Keratinocyte (primary cell): ENCODE measurements at regions not wholly inside any gene's neighbourhood (a gene's known extent, or its start where the extent isn't known, plus 50 kb on each side); places are given as distances from the start of the nearest gene placed in this dataset.
A peak's percentile ranks its signal among the peaks of the same experiment; 100 is the strongest.

Experiments used
- DNase-seq: peaks from one replicate; pipeline ENCODE4 v3.0.0-alpha.2; 2011; ENCODE audit warnings: low read depth, missing footprints, low spot score
- FAIRE-seq: peaks from 2 replicates; lab custom pipeline; 2011; peaks lifted over from hg19 to GRCh38; lab: Jason Lieb, UNC
- H2AFZ ChIP-seq: 2 replicates; pipeline ENCODE4 v1.6.0; 2012; ENCODE audit warnings: low read length, control low read depth, inconsistent platforms; ENCODE audit not compliant: control insufficient read depth
- H3K27ac ChIP-seq: 2 replicates; pipeline ENCODE4 v1.5.1; 2011; ENCODE audit warnings: low read length; ENCODE audit not compliant: control insufficient read depth, insufficient read depth
- H3K27me3 ChIP-seq: 3 replicates; pipeline ENCODE4 v1.6.0; 2011; ENCODE audit warnings: low read length; ENCODE audit not compliant: control insufficient read depth, insufficient read depth; ENCODE audit errors: extremely low read depth
- H3K36me3 ChIP-seq, 2 experiments: 2 replicates in 1 of 2; 3 replicates in 1 of 2; pipeline ENCODE4 v1.5.1; 2011; ENCODE audit warnings: low read length in 2 of 2, mild to moderate bottlenecking in 1 of 2; ENCODE audit not compliant: control insufficient read depth in 2 of 2, insufficient read depth in 2 of 2; ENCODE audit errors: extremely low read depth in 1 of 2
- H3K4me1 ChIP-seq: 3 replicates; pipeline ENCODE4 v1.5.1; 2011; ENCODE audit warnings: low read length; ENCODE audit not compliant: control insufficient read depth, insufficient read depth; ENCODE audit errors: extremely low read depth
- H3K4me2 ChIP-seq: 3 replicates; pipeline ENCODE4 v1.6.0; 2011; ENCODE audit warnings: low read depth, low read length; ENCODE audit not compliant: control insufficient read depth, insufficient read depth; ENCODE audit errors: extremely low read depth
- H3K4me3 ChIP-seq, 3 experiments: fragments of 200-600 bp in 1 of 3; sonication (generic) in 1 of 3; 2 replicates in 2 of 3; 3 replicates in 1 of 3; pipeline ENCODE4 v1.5.1; 2011 to 2016; ENCODE audit warnings: low read length in 3 of 3, mild to moderate bottlenecking in 3 of 3, control low read depth in 2 of 3, inconsistent platforms in 1 of 3, low read depth in 1 of 3, mixed read lengths in 1 of 3, mixed run types in 1 of 3, moderate library complexity in 1 of 3; ENCODE audit not compliant: control insufficient read depth in 2 of 3, insufficient read depth in 2 of 3; ENCODE audit errors: extremely low read depth in 1 of 3
- H3K79me2 ChIP-seq: 2 replicates; pipeline ENCODE4 v1.6.0; 2012; ENCODE audit warnings: low read length; ENCODE audit not compliant: control insufficient read depth, insufficient read depth
- H3K9ac ChIP-seq: 3 replicates; pipeline ENCODE4 v1.6.0; 2011; ENCODE audit warnings: low read length; ENCODE audit not compliant: control insufficient read depth, insufficient read depth; ENCODE audit errors: extremely low read depth
- H3K9me1 ChIP-seq: 3 replicates; pipeline ENCODE4 v1.6.0; 2011; ENCODE audit warnings: low read length; ENCODE audit not compliant: control insufficient read depth, insufficient read depth; ENCODE audit errors: extremely low read depth
- H3K9me3 ChIP-seq: 2 replicates; pipeline ENCODE4 v1.5.1; 2012; ENCODE audit warnings: low read depth, low read length; ENCODE audit not compliant: control insufficient read depth
- H4K20me1 ChIP-seq: 3 replicates; pipeline ENCODE4 v1.6.0; 2011; ENCODE audit warnings: low read length; ENCODE audit not compliant: control insufficient read depth, insufficient read depth; ENCODE audit errors: extremely low read depth
- EZH2 ChIP-seq: IDR thresholded peaks from one replicate; pipeline ENCODE4 v1.6.1; 2012; ENCODE audit warnings: inconsistent platforms, mild to moderate bottlenecking, low read length, moderate library complexity
- dilution Hi-C: fragments of 300-500 bp; cut with MboI; formaldehyde crosslinking; loops from one replicate; pipeline ENCODE4 v1.7.0; 2020; ENCODE audit warnings: low sequenced_read_pairs; ENCODE audit not compliant: extremely low pct_ligation_motif_present
- TF ChIP-seq, protein P1 (sequence below), 3 experiments: IDR thresholded peaks in 1 of 3; conservative IDR thresholded peaks in 1 of 3; optimal IDR thresholded peaks in 1 of 3; 2 replicates in 2 of 3; 3 replicates in 1 of 3; pipeline versions ENCODE3 to v1.5.1; 2011; ENCODE audit warnings: low read length in 3 of 3, mild to moderate bottlenecking in 3 of 3, moderate library complexity in 2 of 3, control low read depth in 1 of 3, inconsistent platforms in 1 of 3; ENCODE audit not compliant: insufficient read depth in 2 of 3; ENCODE audit errors: extremely low read depth in 1 of 3

GRCh38 chr7:84339306-84339705 is 144.7 kb upstream of the SEMA3A start:
- no peaks in the 10 kb centered on the region for H3K79me2 ChIP-seq
- no peak for TF ChIP-seq EZH2
- TF ChIP-seq, protein P1, sequence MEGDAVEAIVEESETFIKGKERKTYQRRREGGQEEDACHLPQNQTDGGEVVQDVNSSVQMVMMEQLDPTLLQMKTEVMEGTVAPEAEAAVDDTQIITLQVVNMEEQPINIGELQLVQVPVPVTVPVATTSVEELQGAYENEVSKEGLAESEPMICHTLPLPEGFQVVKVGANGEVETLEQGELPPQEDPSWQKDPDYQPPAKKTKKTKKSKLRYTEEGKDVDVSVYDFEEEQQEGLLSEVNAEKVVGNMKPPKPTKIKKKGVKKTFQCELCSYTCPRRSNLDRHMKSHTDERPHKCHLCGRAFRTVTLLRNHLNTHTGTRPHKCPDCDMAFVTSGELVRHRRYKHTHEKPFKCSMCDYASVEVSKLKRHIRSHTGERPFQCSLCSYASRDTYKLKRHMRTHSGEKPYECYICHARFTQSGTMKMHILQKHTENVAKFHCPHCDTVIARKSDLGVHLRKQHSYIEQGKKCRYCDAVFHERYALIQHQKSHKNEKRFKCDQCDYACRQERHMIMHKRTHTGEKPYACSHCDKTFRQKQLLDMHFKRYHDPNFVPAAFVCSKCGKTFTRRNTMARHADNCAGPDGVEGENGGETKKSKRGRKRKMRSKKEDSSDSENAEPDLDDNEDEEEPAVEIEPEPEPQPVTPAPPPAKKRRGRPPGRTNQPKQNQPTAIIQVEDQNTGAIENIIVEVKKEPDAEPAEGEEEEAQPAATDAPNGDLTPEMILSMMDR (optimal IDR thresholded peaks at IDR 0.05 in 1 of 3, IDR thresholded peaks at IDR 0.05 in 1 of 3, conservative IDR thresholded peaks at IDR 0.05 in 1 of 3; ENCODE audit: extremely low read depth in 1 of 3, insufficient read depth in 2 of 3, low read length in 3 of 3) = no peak
- H3K36me3 ChIP-seq = no peaks in the 10 kb centered on the region
- FAIRE-seq = no peak
- H3K27ac ChIP-seq = no peak overlapping the region
- H2AFZ ChIP-seq = no peak overlapping the region
- dilution Hi-C loops = no loop called here
- no peaks in the 10 kb centered on the region for H3K4me1 ChIP-seq
- no peaks in the 10 kb centered on the region for H3K9me3 ChIP-seq
- H3K9ac ChIP-seq = no peak overlapping the region
- DNase-seq = no peak
- H3K4me3 ChIP-seq = no peak overlapping the region
- no peaks in the 10 kb centered on the region for H3K27me3 ChIP-seq
- no peak overlapping the region for H3K4me2 ChIP-seq
- H4K20me1 ChIP-seq = no peaks in the 10 kb centered on the region
- H3K9me1 ChIP-seq = no peaks in the 10 kb centered on the region

- no peaks in the 10 kb centered on the region for H3K79me2 ChIP-seq
- no peaks in the 10 kb centered on the region for H3K4me1 ChIP-seq
- DNase-seq = no peak
- TF ChIP-seq EZH2 = no peak
- TF ChIP-seq, protein P1 (optimal IDR thresholded peaks at IDR 0.05 in 1 of 3, IDR thresholded peaks at IDR 0.05 in 1 of 3, conservative IDR thresholded peaks at IDR 0.05 in 1 of 3; ENCODE audit: extremely low read depth in 1 of 3, insufficient read depth in 2 of 3, low read length in 3 of 3) = no peak
- H3K27me3 ChIP-seq = no peaks in the 10 kb centered on the region
- no peak overlapping the region for H3K27ac ChIP-seq
- H3K4me3 ChIP-seq = no peak overlapping the region
- dilution Hi-C loops = no loop called here
- no peaks in the 10 kb centered on the region for H3K36me3 ChIP-seq
- no peak overlapping the region for H3K4me2 ChIP-seq
- peak; percentile 36 for FAIRE-seq
- H3K9ac ChIP-seq = no peak overlapping the region
- H3K9me1 ChIP-seq = no peaks in the 10 kb centered on the region
- no peaks in the 10 kb centered on the region for H4K20me1 ChIP-seq
- no peaks in the 10 kb centered on the region for H3K9me3 ChIP-seq
- H2AFZ ChIP-seq = no peak overlapping the region
Measured at GRCh38 chr7:84337429-84337828, 142.8 kb upstream of the SEMA3A start.
